Caco-2 (cell line): ENCODE measurements at regions not wholly inside any gene's neighbourhood (a gene's known extent, or its start where the extent isn't known, plus 50 kb on each side); places are given as distances from the start of the nearest gene placed in this dataset.

Experiments
- BruUV-seq: library from RNA; stranded (reverse); fragments of 400-500 nt; replicated peaks from 2 replicates; lab custom pipeline; 2021; lab: Mats Ljungman, UMichigan
- CTCF ChIA-PET: fragments of 300-600 bp; sonication (Branson Sonifier 250); formaldehyde crosslinking; loops from one replicate; lab custom pipeline; 2022; ENCODE audit warnings: antibody characterized with exemption; lab: Charles Lee
- POLR2A ChIA-PET: fragments of 300-600 bp; sonication (Branson Sonifier 250); formaldehyde crosslinking; loops from one replicate; lab custom pipeline; 2022; ENCODE audit warnings: antibody characterized with exemption; lab: Charles Lee
- DNase-seq, 2 experiments: peaks; one replicate each; pipeline versions ENCODE4 v3.0.0 to v3.0.0-alpha.2; 2020 to 2022
- H3K27me3 ChIP-seq: replicated peaks from 2 replicates; pipeline ENCODE4 v1.6.0; 2011; ENCODE audit warnings: low read length; ENCODE audit not compliant: control insufficient read depth, insufficient read depth
- H3K36me3 ChIP-seq: 2 replicates; pipeline ENCODE4 v1.5.1; 2011; ENCODE audit warnings: low read length; ENCODE audit not compliant: control insufficient read depth, insufficient read depth
- H3K4me1 ChIP-seq: fragments of 250-450 bp; sonication (Bioruptor Pico); 2 replicates; pipeline ENCODE4 v1.5.1; 2020; ENCODE audit warnings: mild to moderate bottlenecking
- H3K4me3 ChIP-seq: 2 replicates; pipeline ENCODE4 v1.5.1; 2011; ENCODE audit warnings: low read depth, mild to moderate bottlenecking, control low read depth, low read length
- H3K9me3 ChIP-seq: fragments of 250-450 bp; sonication (Bioruptor Pico); 2 replicates; pipeline ENCODE4 v1.5.1; 2020; ENCODE audit warnings: mild to moderate bottlenecking, moderate library complexity
- H3K27ac Mint-ChIP-seq: one replicate; pipeline ENCODE4 v1.8.0; 2022; ENCODE audit warnings: mixed read lengths; ENCODE audit not compliant: unreplicated experiment
- H3K27me3 Mint-ChIP-seq: one replicate; pipeline ENCODE4 v1.8.0; 2022; ENCODE audit warnings: mixed read lengths; ENCODE audit not compliant: insufficient read depth, unreplicated experiment
- H3K36me3 Mint-ChIP-seq: one replicate; pipeline ENCODE4 v1.8.0; 2022; ENCODE audit warnings: mild to moderate bottlenecking, mixed read lengths; ENCODE audit not compliant: insufficient read depth, unreplicated experiment
- H3K4me1 Mint-ChIP-seq: one replicate; pipeline ENCODE4 v1.8.0; 2022; ENCODE audit warnings: low read depth, mixed read lengths; ENCODE audit not compliant: unreplicated experiment
- H3K4me3 Mint-ChIP-seq: one replicate; pipeline ENCODE4 v1.8.0; 2022; ENCODE audit warnings: mild to moderate bottlenecking, moderate library complexity, mixed read lengths; ENCODE audit not compliant: unreplicated experiment
- H3K9me3 Mint-ChIP-seq: one replicate; pipeline ENCODE4 v1.8.0; 2022; ENCODE audit warnings: mixed read lengths; ENCODE audit not compliant: unreplicated experiment
- CTCF ChIP-seq, 2 experiments: fragments of 200-600 bp in 1 of 2; IDR thresholded peaks; 1 replicate in 1 of 2; 2 replicates in 1 of 2; pipeline versions ENCODE4 v1.5.1 to v1.8.0; 2011 to 2022; ENCODE audit warnings: antibody characterized with exemption in 1 of 2, control low read depth in 1 of 2, inconsistent platforms in 1 of 2, low read depth in 1 of 2, low read length in 1 of 2, mild to moderate bottlenecking in 1 of 2, moderate library complexity in 1 of 2; ENCODE audit not compliant: insufficient read depth in 1 of 2, severe bottlenecking in 1 of 2, unreplicated experiment in 1 of 2
- intact Hi-C: fragments of 100-400 bp; cut with micrococcal nuclease; formaldehyde crosslinking; loops from one replicate; pipeline ENCODE4 v1.10.0; 2022; ENCODE audit not compliant: unreplicated experiment

- ChIA-PET POLR2A (no interaction called here), CTCF (no interaction called here)
- no TSS peak for BruUV-seq
- H3K27me3 Mint-ChIP-seq, result peaks cover 2% of the 10 kb centered on the region
- H3K27ac Mint-ChIP-seq, result no peak overlapping the region
- intact Hi-C loops, result no loop called here
- H3K4me1 Mint-ChIP-seq, result no peaks in the 10 kb centered on the region
- no peaks in the 10 kb centered on the region for H3K36me3 Mint-ChIP-seq
- Histone ChIP-seq H3K4me3 (no peak overlapping the region), H3K27me3 (no peaks in the 10 kb centered on the region), H3K36me3 (no peaks in the 10 kb centered on the region), H3K4me1 (no peaks in the 10 kb centered on the region), H3K9me3 (no peaks in the 10 kb centered on the region)
- no peak overlapping the region for H3K4me3 Mint-ChIP-seq
- H3K9me3 Mint-ChIP-seq, result no peaks in the 10 kb centered on the region
- TF ChIP-seq CTCF (IDR thresholded peaks at IDR 0.05; ENCODE audit: insufficient read depth in 1 of 2, low read depth in 1 of 2, low read length in 1 of 2, severe bottlenecking in 1 of 2, unreplicated experiment in 1 of 2), result no peak
- DNase-seq, result no peak
Measured at GRCh38 chr5:167730656-167731055, 560.8 kb upstream of the WWC1 start.

- ChIA-PET CTCF (no interaction called here), POLR2A (no interaction called here)
- Histone ChIP-seq H3K27me3 (no peaks in the 10 kb centered on the region), H3K36me3 (no peaks in the 10 kb centered on the region), H3K4me1 (no peaks in the 10 kb centered on the region), H3K4me3 (no peak overlapping the region), H3K9me3 (no peaks in the 10 kb centered on the region)
- Mint-ChIP-seq H3K36me3 (no peaks in the 10 kb centered on the region), H3K4me1 (no peaks in the 10 kb centered on the region), H3K27me3 (peaks cover 3% of the 10 kb centered on the region), H3K9me3 (no peaks in the 10 kb centered on the region), H3K4me3 (no peak overlapping the region), H3K27ac (no peak overlapping the region)
- no TSS peak for BruUV-seq
- intact Hi-C loops, result no loop called here
- no peak for DNase-seq
- no peak for TF ChIP-seq CTCF (IDR thresholded peaks at IDR 0.05; ENCODE audit: insufficient read depth in 1 of 2, low read depth in 1 of 2, low read length in 1 of 2, severe bottlenecking in 1 of 2, unreplicated experiment in 1 of 2)
Measured at GRCh38 chr5:167731951-167732350, 559.5 kb upstream of the WWC1 start.

- CTCF ChIA-PET, result no interaction called here
Measured at GRCh38 chr5:167732499-167732898, 558.9 kb upstream of the WWC1 start.

More at GRCh38 chr5:167732499-167732898, 558.9 kb upstream of the WWC1 start:
- no peak overlapping the region for H3K27ac Mint-ChIP-seq
- intact Hi-C loops, result no loop called here
- no peak for TF ChIP-seq CTCF (IDR thresholded peaks at IDR 0.05; ENCODE audit: insufficient read depth in 1 of 2, low read depth in 1 of 2, low read length in 1 of 2, severe bottlenecking in 1 of 2, unreplicated experiment in 1 of 2)
- DNase-seq, result no peak
- no peaks in the 10 kb centered on the region for H3K36me3 Mint-ChIP-seq
- no peaks in the 10 kb centered on the region for H3K27me3 ChIP-seq
- H3K9me3 ChIP-seq, result no peaks in the 10 kb centered on the region
- BruUV-seq, result no TSS peak
- no peaks in the 10 kb centered on the region for H3K36me3 ChIP-seq
- no peak overlapping the region for H3K4me3 ChIP-seq
- no peaks in the 10 kb centered on the region for H3K4me1 Mint-ChIP-seq
- H3K9me3 Mint-ChIP-seq, result no peaks in the 10 kb centered on the region
- no peak overlapping the region for H3K4me3 Mint-ChIP-seq
- POLR2A ChIA-PET, result no interaction called here
- H3K27me3 Mint-ChIP-seq, result peaks cover 3% of the 10 kb centered on the region
- H3K4me1 ChIP-seq, result no peaks in the 10 kb centered on the region
